ENCODE measurements at regions not wholly inside any gene's neighbourhood (a gene's known extent, or its start where the extent isn't known, plus 50 kb on each side); places are given as distances from the start of the nearest gene placed in this dataset.
A peak's percentile ranks its signal among the peaks of the same experiment; 100 is the strongest.

DNA sequence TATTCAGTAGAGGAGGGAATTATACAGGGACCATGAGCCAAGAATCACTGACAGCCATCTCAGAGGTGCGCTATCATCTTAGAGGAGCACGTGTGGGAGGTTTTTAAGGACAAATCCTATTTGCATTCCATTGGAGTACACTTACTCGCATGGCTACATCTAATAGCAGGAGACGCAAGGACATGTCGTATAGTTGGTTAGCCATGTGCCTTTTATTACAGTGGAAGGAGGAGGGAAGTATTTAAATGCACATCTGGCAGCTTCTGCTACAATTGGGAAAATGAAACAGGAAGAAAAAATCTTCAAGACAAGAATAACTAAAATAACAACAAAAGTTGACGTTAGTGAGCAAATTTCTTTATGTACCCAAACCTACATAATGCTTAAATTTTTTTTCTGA lies 86.5 kb upstream of the UGP2 start:
- Histone ChIP-seq H3K4me1 (ENCODE audit: insufficient read depth) (peaks cover 4% of the 10 kb centered on the region; the same call in 1 of the 2 replicates), H3K79me2 (replicated peaks; ENCODE audit: insufficient read depth) (no peaks in the 10 kb centered on the region), H2AFZ (peak overlapping the region; percentile 38; the same call in 1 of the 2 replicates), H3K27me3 (ENCODE audit: insufficient read depth) (no peaks in the 10 kb centered on the region), H3K9me2 (ENCODE audit: insufficient read depth) (peaks cover 20% of the 10 kb centered on the region; the same call in 1 of the 2 replicates), H3K27ac (ENCODE audit: low read depth) (no peak overlapping the region), H3K4me2 (no peak overlapping the region), H3K4me3 (no peak overlapping the region), H3F3A (replicated peaks; ENCODE audit: low read depth) (no peaks in the 10 kb centered on the region), H3K36me3 (ENCODE audit: insufficient read depth) (no peaks in the 10 kb centered on the region), H4K20me1 (replicated peaks; ENCODE audit: insufficient read depth) (no peaks in the 10 kb centered on the region)
- peaks cover 13% of the 10 kb centered on the region for H3K4me1 Mint-ChIP-seq
- TF ChIP-seq, protein P1, sequence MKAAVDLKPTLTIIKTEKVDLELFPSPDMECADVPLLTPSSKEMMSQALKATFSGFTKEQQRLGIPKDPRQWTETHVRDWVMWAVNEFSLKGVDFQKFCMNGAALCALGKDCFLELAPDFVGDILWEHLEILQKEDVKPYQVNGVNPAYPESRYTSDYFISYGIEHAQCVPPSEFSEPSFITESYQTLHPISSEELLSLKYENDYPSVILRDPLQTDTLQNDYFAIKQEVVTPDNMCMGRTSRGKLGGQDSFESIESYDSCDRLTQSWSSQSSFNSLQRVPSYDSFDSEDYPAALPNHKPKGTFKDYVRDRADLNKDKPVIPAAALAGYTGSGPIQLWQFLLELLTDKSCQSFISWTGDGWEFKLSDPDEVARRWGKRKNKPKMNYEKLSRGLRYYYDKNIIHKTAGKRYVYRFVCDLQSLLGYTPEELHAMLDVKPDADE (IDR thresholded peaks at IDR 0.05): no peak
- TF ChIP-seq ZNF114 (CRISPR knock-in tag; IDR thresholded peaks at IDR 0.05) (no peak), EZH2 (IDR thresholded peaks at IDR 0.05; ENCODE audit: low read depth, unreplicated experiment) (no peak), EZH2phosphoT487 (IDR thresholded peaks at IDR 0.05; ENCODE audit: unreplicated experiment) (no peak), JUNB (IDR thresholded peaks at IDR 0.05; ENCODE audit: unreplicated experiment) (no peak), ZNF331 (CRISPR knock-in tag; IDR thresholded peaks at IDR 0.05; ENCODE audit: low read depth) (no peak), STAT1 (IDR thresholded peaks at IDR 0.05; ENCODE audit: unreplicated experiment) (no peak)
- TF ChIP-seq, protein P2, sequence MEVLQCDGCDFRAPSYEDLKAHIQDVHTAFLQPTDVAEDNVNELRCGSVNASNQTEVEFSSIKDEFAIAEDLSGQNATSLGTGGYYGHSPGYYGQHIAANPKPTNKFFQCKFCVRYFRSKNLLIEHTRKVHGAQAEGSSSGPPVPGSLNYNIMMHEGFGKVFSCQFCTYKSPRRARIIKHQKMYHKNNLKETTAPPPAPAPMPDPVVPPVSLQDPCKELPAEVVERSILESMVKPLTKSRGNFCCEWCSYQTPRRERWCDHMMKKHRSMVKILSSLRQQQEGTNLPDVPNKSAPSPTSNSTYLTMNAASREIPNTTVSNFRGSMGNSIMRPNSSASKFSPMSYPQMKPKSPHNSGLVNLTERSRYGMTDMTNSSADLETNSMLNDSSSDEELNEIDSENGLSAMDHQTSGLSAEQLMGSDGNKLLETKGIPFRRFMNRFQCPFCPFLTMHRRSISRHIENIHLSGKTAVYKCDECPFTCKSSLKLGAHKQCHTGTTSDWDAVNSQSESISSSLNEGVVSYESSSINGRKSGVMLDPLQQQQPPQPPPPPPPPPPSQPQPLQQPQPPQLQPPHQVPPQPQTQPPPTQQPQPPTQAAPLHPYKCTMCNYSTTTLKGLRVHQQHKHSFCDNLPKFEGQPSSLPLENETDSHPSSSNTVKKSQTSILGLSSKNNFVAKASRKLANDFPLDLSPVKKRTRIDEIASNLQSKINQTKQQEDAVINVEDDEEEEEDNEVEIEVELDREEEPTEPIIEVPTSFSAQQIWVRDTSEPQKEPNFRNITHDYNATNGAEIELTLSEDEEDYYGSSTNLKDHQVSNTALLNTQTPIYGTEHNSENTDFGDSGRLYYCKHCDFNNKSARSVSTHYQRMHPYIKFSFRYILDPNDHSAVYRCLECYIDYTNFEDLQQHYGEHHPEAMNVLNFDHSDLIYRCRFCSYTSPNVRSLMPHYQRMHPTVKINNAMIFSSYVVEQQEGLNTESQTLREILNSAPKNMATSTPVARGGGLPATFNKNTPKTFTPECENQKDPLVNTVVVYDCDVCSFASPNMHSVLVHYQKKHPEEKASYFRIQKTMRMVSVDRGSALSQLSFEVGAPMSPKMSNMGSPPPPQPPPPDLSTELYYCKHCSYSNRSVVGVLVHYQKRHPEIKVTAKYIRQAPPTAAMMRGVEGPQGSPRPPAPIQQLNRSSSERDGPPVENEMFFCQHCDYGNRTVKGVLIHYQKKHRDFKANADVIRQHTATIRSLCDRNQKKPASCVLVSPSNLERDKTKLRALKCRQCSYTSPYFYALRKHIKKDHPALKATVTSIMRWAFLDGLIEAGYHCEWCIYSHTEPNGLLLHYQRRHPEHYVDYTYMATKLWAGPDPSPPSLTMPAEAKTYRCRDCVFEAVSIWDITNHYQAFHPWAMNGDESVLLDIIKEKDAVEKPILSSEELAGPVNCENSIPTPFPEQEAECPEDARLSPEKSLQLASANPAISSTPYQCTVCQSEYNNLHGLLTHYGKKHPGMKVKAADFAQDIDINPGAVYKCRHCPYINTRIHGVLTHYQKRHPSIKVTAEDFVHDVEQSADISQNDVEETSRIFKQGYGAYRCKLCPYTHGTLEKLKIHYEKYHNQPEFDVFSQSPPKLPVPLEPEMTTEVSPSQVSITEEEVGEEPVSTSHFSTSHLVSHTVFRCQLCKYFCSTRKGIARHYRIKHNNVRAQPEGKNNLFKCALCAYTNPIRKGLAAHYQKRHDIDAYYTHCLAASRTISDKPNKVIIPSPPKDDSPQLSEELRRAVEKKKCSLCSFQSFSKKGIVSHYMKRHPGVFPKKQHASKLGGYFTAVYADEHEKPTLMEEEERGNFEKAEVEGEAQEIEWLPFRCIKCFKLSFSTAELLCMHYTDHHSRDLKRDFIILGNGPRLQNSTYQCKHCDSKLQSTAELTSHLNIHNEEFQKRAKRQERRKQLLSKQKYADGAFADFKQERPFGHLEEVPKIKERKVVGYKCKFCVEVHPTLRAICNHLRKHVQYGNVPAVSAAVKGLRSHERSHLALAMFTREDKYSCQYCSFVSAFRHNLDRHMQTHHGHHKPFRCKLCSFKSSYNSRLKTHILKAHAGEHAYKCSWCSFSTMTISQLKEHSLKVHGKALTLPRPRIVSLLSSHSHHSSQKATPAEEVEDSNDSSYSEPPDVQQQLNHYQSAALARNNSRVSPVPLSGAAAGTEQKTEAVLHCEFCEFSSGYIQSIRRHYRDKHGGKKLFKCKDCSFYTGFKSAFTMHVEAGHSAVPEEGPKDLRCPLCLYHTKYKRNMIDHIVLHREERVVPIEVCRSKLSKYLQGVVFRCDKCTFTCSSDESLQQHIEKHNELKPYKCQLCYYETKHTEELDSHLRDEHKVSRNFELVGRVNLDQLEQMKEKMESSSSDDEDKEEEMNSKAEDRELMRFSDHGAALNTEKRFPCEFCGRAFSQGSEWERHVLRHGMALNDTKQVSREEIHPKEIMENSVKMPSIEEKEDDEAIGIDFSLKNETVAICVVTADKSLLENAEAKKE (CRISPR knock-in tag; IDR thresholded peaks at IDR 0.05): no peak
- H3K9me3 Mint-ChIP-seq: no peaks in the 10 kb centered on the region
- H3K27me3 Mint-ChIP-seq (ENCODE audit: insufficient read depth, low read depth, poor library complexity): no peaks in the 10 kb centered on the region
- ATAC-seq (no peak), DNase-seq (ENCODE audit: low spot score) (no peak)
- no peak overlapping the region for H3K27ac Mint-ChIP-seq
- no peak overlapping the region for H3K4me3 Mint-ChIP-seq
- H3K36me3 Mint-ChIP-seq (ENCODE audit: low read depth): peaks cover 8% of the 10 kb centered on the region; the same call in 2 of the 3 replicates

Data from GM23338 (cell line).